Gastroesophageal sphincter (tissue), 4 donors: ENCODE measurements at regions not wholly inside any gene's neighbourhood (a gene's known extent, or its start where the extent isn't known, plus 50 kb on each side); places are given as distances from the start of the nearest gene placed in this dataset.

Experiments
- ATAC-seq: fragments of 150-250 bp; one replicate; pipeline ENCODE4 v1.9.1; 2016; ENCODE audit warnings: mild to moderate bottlenecking, moderate library complexity
- H3K27ac ChIP-seq, 4 donors: fragments of 200-600 bp; sonication (generic) in 3 of 4; 1 replicate in 3 of 4; 2 replicates in 1 of 4; pipeline ENCODE4 v1.5.1; 2016 to 2019
- H3K27me3 ChIP-seq: fragments of 200-600 bp; sonication (generic); one replicate; pipeline ENCODE4 v1.5.1; 2019
- H3K36me3 ChIP-seq, 2 donors: fragments of 200-600 bp; sonication (generic); one replicate each; pipeline ENCODE4 v1.5.1; 2019; ENCODE audit warnings: control low read depth in 1 of 2
- H3K4me1 ChIP-seq, 3 donors: fragments of 200-600 bp; sonication (generic); 1 replicate in 2 of 3; 2 replicates in 1 of 3; pipeline ENCODE4 v1.5.1; 2016 to 2019; ENCODE audit warnings: control low read depth in 2 of 3
- H3K4me3 ChIP-seq, 2 donors: fragments of 200-600 bp; sonication (generic); one replicate each; pipeline ENCODE4 v1.5.1; 2019; ENCODE audit warnings: mild to moderate bottlenecking in 1 of 2, moderate library complexity in 1 of 2
- H3K9me3 ChIP-seq, 3 donors: fragments of 200-600 bp; sonication (generic); one replicate each; pipeline ENCODE4 v1.5.1; 2017 to 2019; ENCODE audit warnings: control low read depth in 2 of 3
- EP300 ChIP-seq: sonication (generic); formaldehyde crosslinking; IDR thresholded peaks from one replicate; pipeline ENCODE4 v1.6.1; 2017; ENCODE audit warnings: antibody characterized with exemption, mild to moderate bottlenecking
- POLR2A ChIP-seq, 2 donors: fragments of 450-650 bp; IDR thresholded peaks; one replicate each; pipeline ENCODE4 v1.6.1; 2017; ENCODE audit warnings: antibody characterized with exemption in 2 of 2, mild to moderate bottlenecking in 2 of 2, moderate library complexity in 1 of 2
- POLR2AphosphoS5 ChIP-seq: sonication (generic); formaldehyde crosslinking; IDR thresholded peaks from one replicate; pipeline ENCODE4 v1.6.1; 2017; ENCODE audit warnings: antibody characterized with exemption
- WGBS, 2 donors: methylation state at CpG; one replicate each; pipeline ENCODE4 v1.1.5; 2018; ENCODE audit warnings: low coverage in 1 of 2; 5-methylcytosine and 5-hydroxymethylcytosine counted together
- TF ChIP-seq, protein P1 (sequence below), 4 experiments: fragments of 200-600 bp in 2 of 4; fragments of 450-650 bp in 2 of 4; sonication (generic) in 1 of 4; IDR thresholded peaks; one replicate each; pipeline ENCODE4 v1.5.1; 2017 to 2019; ENCODE audit warnings: antibody characterized with exemption in 4 of 4, mild to moderate bottlenecking in 2 of 4, moderate library complexity in 2 of 4

- WGBS, 2 donors: 17 to 24% methylated on average over 3 of the region's 3 CpGs
- Histone ChIP-seq H3K27ac (peak overlapping the region in 3 of 4 donors; percentile 32 to 55 (median 47)), H3K4me1 (peaks cover 0 to 25% (median 0%) of the 10 kb centered on the region in 3 donors), H3K9me3 (no peaks in the 10 kb centered on the region), H3K4me3 (no peak overlapping the region), H3K36me3 (no peaks in the 10 kb centered on the region), H3K27me3 (no peaks in the 10 kb centered on the region)
- TF ChIP-seq EP300 (no peak), POLR2A (IDR thresholded peaks at IDR 0.05) (no peak), POLR2AphosphoS5 (peak; percentile 16)
- TF ChIP-seq, protein P1, sequence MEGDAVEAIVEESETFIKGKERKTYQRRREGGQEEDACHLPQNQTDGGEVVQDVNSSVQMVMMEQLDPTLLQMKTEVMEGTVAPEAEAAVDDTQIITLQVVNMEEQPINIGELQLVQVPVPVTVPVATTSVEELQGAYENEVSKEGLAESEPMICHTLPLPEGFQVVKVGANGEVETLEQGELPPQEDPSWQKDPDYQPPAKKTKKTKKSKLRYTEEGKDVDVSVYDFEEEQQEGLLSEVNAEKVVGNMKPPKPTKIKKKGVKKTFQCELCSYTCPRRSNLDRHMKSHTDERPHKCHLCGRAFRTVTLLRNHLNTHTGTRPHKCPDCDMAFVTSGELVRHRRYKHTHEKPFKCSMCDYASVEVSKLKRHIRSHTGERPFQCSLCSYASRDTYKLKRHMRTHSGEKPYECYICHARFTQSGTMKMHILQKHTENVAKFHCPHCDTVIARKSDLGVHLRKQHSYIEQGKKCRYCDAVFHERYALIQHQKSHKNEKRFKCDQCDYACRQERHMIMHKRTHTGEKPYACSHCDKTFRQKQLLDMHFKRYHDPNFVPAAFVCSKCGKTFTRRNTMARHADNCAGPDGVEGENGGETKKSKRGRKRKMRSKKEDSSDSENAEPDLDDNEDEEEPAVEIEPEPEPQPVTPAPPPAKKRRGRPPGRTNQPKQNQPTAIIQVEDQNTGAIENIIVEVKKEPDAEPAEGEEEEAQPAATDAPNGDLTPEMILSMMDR (IDR thresholded peaks at IDR 0.05): no peak
- peak; percentile 63 for ATAC-seq
Measured at GRCh38 chr2:190819840-190820301, 60.8 kb upstream of the GLS start.

DNA sequence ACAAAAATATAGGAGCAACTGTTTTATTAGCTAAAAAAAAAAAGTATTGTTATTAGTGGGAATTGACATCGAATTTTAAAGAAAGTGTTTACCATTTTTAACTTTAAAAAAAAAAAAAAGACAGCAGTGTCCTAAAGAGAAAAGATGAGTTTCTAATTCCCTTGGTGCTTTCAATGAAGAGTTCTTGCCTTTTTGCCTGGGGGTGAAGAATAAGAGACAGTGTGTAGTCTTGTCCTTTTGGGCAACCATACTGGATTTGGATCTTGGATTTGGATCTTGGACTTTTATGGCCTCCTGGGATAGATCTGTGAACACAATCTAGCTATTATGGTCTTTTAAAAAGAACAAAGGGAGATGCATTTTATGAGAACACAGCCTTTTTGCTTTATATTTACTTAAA lies 60.2 kb upstream of the GLS start:
- no peak for ATAC-seq
- H3K27ac ChIP-seq: peak overlapping the region in 2 of 4 donors; percentile 32 to 47

DNA sequence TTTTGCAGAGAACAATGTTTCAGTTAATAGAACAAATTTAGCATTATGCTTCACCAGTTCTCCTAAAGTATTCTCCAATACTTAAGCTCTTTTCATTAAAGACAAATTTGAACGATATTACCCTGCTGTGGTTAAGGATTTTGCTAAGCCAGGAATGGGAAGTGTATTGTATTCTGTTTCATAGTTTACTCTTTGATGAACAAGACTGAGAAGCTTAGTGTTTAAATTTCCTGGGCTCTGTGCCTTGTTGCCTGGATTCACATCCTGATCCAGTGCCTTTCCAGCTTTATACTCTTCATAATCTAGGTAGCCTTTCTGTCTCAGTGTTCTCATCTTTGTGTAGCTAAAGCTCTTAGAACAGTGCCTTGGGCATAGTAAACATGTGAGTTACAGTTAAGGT lies 58.6 kb upstream of the GLS start:
- TF ChIP-seq POLR2A (IDR thresholded peaks at IDR 0.05) (no peak), EP300 (no peak), POLR2AphosphoS5 (no peak)
- TF ChIP-seq, protein P1 (IDR thresholded peaks at IDR 0.05): no peak
- Histone ChIP-seq H3K36me3 (no peaks in the 10 kb centered on the region), H3K27ac (no peak overlapping the region), H3K9me3 (no peaks in the 10 kb centered on the region), H3K4me3 (no peak overlapping the region), H3K4me1 (peaks cover 0 to 25% (median 0%) of the 10 kb centered on the region in 3 donors), H3K27me3 (no peaks in the 10 kb centered on the region)
- no peak for ATAC-seq
- WGBS, 2 donors: 13 to 23% methylated on average over 1 of the region's 1 CpG

More for the DNA sequence above, 60.2 kb upstream of the GLS start:
- TF ChIP-seq POLR2A (IDR thresholded peaks at IDR 0.05) (no peak), EP300 (no peak), POLR2AphosphoS5 (no peak)
- TF ChIP-seq, protein P1 (IDR thresholded peaks at IDR 0.05): no peak
- Histone ChIP-seq H3K4me3 (no peak overlapping the region), H3K9me3 (no peaks in the 10 kb centered on the region), H3K4me1 (peaks cover 0 to 25% (median 0%) of the 10 kb centered on the region in 3 donors), H3K27me3 (no peaks in the 10 kb centered on the region), H3K36me3 (no peaks in the 10 kb centered on the region)
- 24 to 29% methylated on average over 1 of the region's 1 CpG for WGBS, 2 donors

DNA sequence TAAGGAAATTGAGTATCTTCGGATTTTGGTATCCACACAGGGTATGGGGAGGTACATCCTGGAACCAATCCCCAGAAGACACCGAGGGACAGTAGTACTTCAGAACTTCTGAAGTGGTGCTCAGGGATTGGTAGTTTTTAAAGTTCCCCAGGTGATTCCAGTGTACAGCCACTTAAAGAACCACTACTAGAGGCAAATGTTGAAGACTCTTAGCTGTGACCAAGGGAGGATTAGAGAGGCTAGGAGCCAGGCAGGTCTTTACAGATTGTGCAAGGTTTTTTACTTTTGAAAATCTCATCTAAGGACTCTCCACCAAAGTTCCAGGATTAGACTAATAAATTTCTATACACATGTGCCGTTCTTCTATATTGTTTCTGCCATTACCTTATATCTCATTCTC lies 52.9 kb upstream of the GLS start:
- no peaks in the 10 kb centered on the region for H3K36me3 ChIP-seq
- WGBS, 2 donors: 86 to 91% methylated on average over 3 of the region's 3 CpGs
- H3K27me3 ChIP-seq: no peaks in the 10 kb centered on the region
- H3K4me3 ChIP-seq: no peak overlapping the region
- no peak overlapping the region for H3K27ac ChIP-seq
- TF ChIP-seq POLR2AphosphoS5: no peak
- TF ChIP-seq, protein P1 (IDR thresholded peaks at IDR 0.05): no peak
- no peak for TF ChIP-seq EP300
- no peak for TF ChIP-seq POLR2A (IDR thresholded peaks at IDR 0.05)
- no peaks in the 10 kb centered on the region for H3K9me3 ChIP-seq
- H3K4me1 ChIP-seq: no peaks in the 10 kb centered on the region
- ATAC-seq: no peak

- Histone ChIP-seq H3K9me3 (no peaks in the 10 kb centered on the region), H3K4me3 (no peak overlapping the region), H3K36me3 (no peaks in the 10 kb centered on the region), H3K27ac (no peak overlapping the region), H3K4me1 (no peaks in the 10 kb centered on the region), H3K27me3 (no peaks in the 10 kb centered on the region)
- no peak for ATAC-seq
- TF ChIP-seq POLR2AphosphoS5: no peak
- TF ChIP-seq, protein P1 (IDR thresholded peaks at IDR 0.05): no peak
- no peak for TF ChIP-seq POLR2A (IDR thresholded peaks at IDR 0.05)
- no peak for TF ChIP-seq EP300
- 80 to 100% methylated on average over 1 of the region's 1 CpG for WGBS, 2 donors
Measured at GRCh38 chr2:190829642-190830041, 51.0 kb upstream of the GLS start.
